ENCODE measurements at regions not wholly inside any gene's neighbourhood (a gene's known extent, or its start where the extent isn't known, plus 50 kb on each side); places are given as distances from the start of the nearest gene placed in this dataset.
A peak's percentile ranks its signal among the peaks of the same experiment; 100 is the strongest.

DNA sequence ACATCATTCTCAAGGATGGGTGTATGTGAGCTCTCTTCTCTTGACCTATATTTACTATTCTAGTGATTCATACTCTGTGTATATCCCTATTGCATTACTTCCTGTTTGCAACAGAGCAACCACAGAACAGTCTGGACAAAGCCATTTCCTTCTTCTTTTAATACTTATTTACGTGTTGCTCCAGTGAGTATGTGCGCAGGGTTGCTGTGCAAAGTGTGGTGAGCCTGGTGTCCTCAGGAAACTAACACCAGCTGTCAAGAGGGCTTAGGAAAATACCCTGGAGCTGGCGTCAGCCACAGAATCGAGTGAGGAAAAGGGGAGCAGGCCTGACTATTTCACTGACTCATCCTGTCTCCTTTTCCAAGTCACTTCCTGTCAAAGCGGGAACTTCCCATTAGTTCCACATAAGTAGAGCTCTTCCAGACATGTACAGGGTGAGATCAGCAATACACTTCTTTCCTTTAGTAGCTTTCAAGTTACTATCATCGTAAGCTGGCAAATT is 214.1 kb upstream of the COPS8 start:
- Histone ChIP-seq H3K4me1 (ENCODE audit: control insufficient read depth, extremely low read depth, insufficient read depth, low read length) (no peaks in the 10 kb centered on the region), H2AFZ (ENCODE audit: low read length) (peak overlapping the region; percentile 85), H4K20me1 (ENCODE audit: control insufficient read depth, extremely low read depth, insufficient read depth, low read length) (no peaks in the 10 kb centered on the region), H3K9me3 (ENCODE audit: control insufficient read depth, insufficient read depth, low read depth, low read length) (no peaks in the 10 kb centered on the region), H3K4me2 (ENCODE audit: extremely low read depth, insufficient read depth, low read length) (no peak overlapping the region), H3K36me3 (ENCODE audit: control insufficient read depth, insufficient read depth, low read length) (no peaks in the 10 kb centered on the region), H3K9ac (ENCODE audit: insufficient read depth, low read length) (no peak overlapping the region), H3K27me3 (ENCODE audit: control insufficient read depth, insufficient read depth, low read length) (no peaks in the 10 kb centered on the region), H3K27ac (ENCODE audit: insufficient read depth, low read length) (peak overlapping the region; percentile 64), H3K4me3 (replicated peaks in 1 of 4; ENCODE audit: control extremely low read depth in 1 of 4, insufficient read depth in 1 of 4, low read depth in 3 of 4, low read length in 4 of 4) (no peak overlapping the region), H3K79me2 (ENCODE audit: control insufficient read depth, insufficient read depth, low read length) (no peaks in the 10 kb centered on the region)
- TF ChIP-seq, protein P1, sequence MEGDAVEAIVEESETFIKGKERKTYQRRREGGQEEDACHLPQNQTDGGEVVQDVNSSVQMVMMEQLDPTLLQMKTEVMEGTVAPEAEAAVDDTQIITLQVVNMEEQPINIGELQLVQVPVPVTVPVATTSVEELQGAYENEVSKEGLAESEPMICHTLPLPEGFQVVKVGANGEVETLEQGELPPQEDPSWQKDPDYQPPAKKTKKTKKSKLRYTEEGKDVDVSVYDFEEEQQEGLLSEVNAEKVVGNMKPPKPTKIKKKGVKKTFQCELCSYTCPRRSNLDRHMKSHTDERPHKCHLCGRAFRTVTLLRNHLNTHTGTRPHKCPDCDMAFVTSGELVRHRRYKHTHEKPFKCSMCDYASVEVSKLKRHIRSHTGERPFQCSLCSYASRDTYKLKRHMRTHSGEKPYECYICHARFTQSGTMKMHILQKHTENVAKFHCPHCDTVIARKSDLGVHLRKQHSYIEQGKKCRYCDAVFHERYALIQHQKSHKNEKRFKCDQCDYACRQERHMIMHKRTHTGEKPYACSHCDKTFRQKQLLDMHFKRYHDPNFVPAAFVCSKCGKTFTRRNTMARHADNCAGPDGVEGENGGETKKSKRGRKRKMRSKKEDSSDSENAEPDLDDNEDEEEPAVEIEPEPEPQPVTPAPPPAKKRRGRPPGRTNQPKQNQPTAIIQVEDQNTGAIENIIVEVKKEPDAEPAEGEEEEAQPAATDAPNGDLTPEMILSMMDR (conservative IDR thresholded peaks at IDR 0.05 in 1 of 2, IDR thresholded peaks at IDR 0.05 in 1 of 2; ENCODE audit: low read depth in 1 of 2, low read length in 2 of 2) = no peak
- no peak for TF ChIP-seq EZH2 (IDR thresholded peaks at IDR 0.05; ENCODE audit: low read length, missing control alignments)
- peak; percentile 92 to 93 for DNase-seq (ENCODE audit: low read depth in 2 of 2)

GRCh38 chr2:236872015-236872414 is 213.7 kb upstream of the COPS8 start:
- no peak for DNase-seq (ENCODE audit: low read depth in 2 of 2)
- Histone ChIP-seq H2AFZ (ENCODE audit: low read length) (peak overlapping the region; percentile 85), H3K27ac (ENCODE audit: insufficient read depth, low read length) (peak overlapping the region; percentile 64), H3K36me3 (ENCODE audit: control insufficient read depth, insufficient read depth, low read length) (no peaks in the 10 kb centered on the region), H3K9ac (ENCODE audit: insufficient read depth, low read length) (no peak overlapping the region), H3K4me2 (ENCODE audit: extremely low read depth, insufficient read depth, low read length) (no peak overlapping the region), H3K4me1 (ENCODE audit: control insufficient read depth, extremely low read depth, insufficient read depth, low read length) (no peaks in the 10 kb centered on the region), H3K27me3 (ENCODE audit: control insufficient read depth, insufficient read depth, low read length) (no peaks in the 10 kb centered on the region), H3K79me2 (ENCODE audit: control insufficient read depth, insufficient read depth, low read length) (no peaks in the 10 kb centered on the region), H4K20me1 (ENCODE audit: control insufficient read depth, extremely low read depth, insufficient read depth, low read length) (no peaks in the 10 kb centered on the region), H3K4me3 (replicated peaks in 1 of 4; ENCODE audit: control extremely low read depth in 1 of 4, insufficient read depth in 1 of 4, low read depth in 3 of 4, low read length in 4 of 4) (no peak overlapping the region), H3K9me3 (ENCODE audit: control insufficient read depth, insufficient read depth, low read depth, low read length) (no peaks in the 10 kb centered on the region)
- TF ChIP-seq, protein P1 (conservative IDR thresholded peaks at IDR 0.05 in 1 of 2, IDR thresholded peaks at IDR 0.05 in 1 of 2; ENCODE audit: low read depth in 1 of 2, low read length in 2 of 2) = no peak
- TF ChIP-seq EZH2 (IDR thresholded peaks at IDR 0.05; ENCODE audit: low read length, missing control alignments) = no peak

- Histone ChIP-seq H3K4me2 (ENCODE audit: extremely low read depth, insufficient read depth, low read length) (no peak overlapping the region), H2AFZ (ENCODE audit: low read length) (no peak overlapping the region), H3K36me3 (ENCODE audit: control insufficient read depth, insufficient read depth, low read length) (no peaks in the 10 kb centered on the region), H3K4me1 (ENCODE audit: control insufficient read depth, extremely low read depth, insufficient read depth, low read length) (no peaks in the 10 kb centered on the region), H4K20me1 (ENCODE audit: control insufficient read depth, extremely low read depth, insufficient read depth, low read length) (no peaks in the 10 kb centered on the region), H3K27ac (ENCODE audit: insufficient read depth, low read length) (no peak overlapping the region), H3K79me2 (ENCODE audit: control insufficient read depth, insufficient read depth, low read length) (no peaks in the 10 kb centered on the region), H3K9ac (ENCODE audit: insufficient read depth, low read length) (no peak overlapping the region), H3K4me3 (replicated peaks in 1 of 4; ENCODE audit: control extremely low read depth in 1 of 4, insufficient read depth in 1 of 4, low read depth in 3 of 4, low read length in 4 of 4) (no peak overlapping the region), H3K9me3 (ENCODE audit: control insufficient read depth, insufficient read depth, low read depth, low read length) (no peaks in the 10 kb centered on the region), H3K27me3 (ENCODE audit: control insufficient read depth, insufficient read depth, low read length) (no peaks in the 10 kb centered on the region)
- DNase-seq (ENCODE audit: low read depth in 2 of 2) = no peak
- no peak for TF ChIP-seq EZH2 (IDR thresholded peaks at IDR 0.05; ENCODE audit: low read length, missing control alignments)
- TF ChIP-seq, protein P1 (conservative IDR thresholded peaks at IDR 0.05 in 1 of 2, IDR thresholded peaks at IDR 0.05 in 1 of 2; ENCODE audit: low read depth in 1 of 2, low read length in 2 of 2) = no peak
Observed at GRCh38 chr2:236872981-236873380, 212.7 kb upstream of the COPS8 start.

Measured in fibroblast of lung (primary cell).